NCI-H526 (cell line): ENCODE measurements at regions not wholly inside any gene's neighbourhood (a gene's known extent, or its start where the extent isn't known, plus 50 kb on each side); places are given as distances from the start of the nearest gene placed in this dataset.
A peak's percentile ranks its signal among the peaks of the same experiment; 100 is the strongest.

Source experiments
- DNase-seq, 2 experiments: peaks; one replicate each; lab custom pipeline; 2025; lab: John Stamatoyannopoulos, UW

GRCh38 chr12:75900781-75901254, 130.8 kb downstream of the PHLDA1 start:
- no peak for DNase-seq

GRCh38 chr12:75900226-75900625, 131.3 kb downstream of the PHLDA1 start:
- DNase-seq: no peak

GRCh38 chr12:75894965-75895754, 136.4 kb downstream of the PHLDA1 start:
- no peak for DNase-seq

- no peak for DNase-seq
These were observed 137.8 kb downstream of the PHLDA1 start for GRCh38 chr12:75893765-75894164.

- DNase-seq: no peak
These were observed 138.7 kb downstream of the PHLDA1 start for GRCh38 chr12:75892731-75893408.

GRCh38 chr12:75891072-75891471, 140.5 kb downstream of the PHLDA1 start:
- no peak for DNase-seq

GRCh38 chr12:75890660-75891059, 140.9 kb downstream of the PHLDA1 start:
- no peak for DNase-seq

GRCh38 chr12:75890141-75890540, 141.4 kb downstream of the PHLDA1 start:
- DNase-seq: no peak

- DNase-seq: peak in 1 of 2 experiments; percentile 47
These were observed 142.5 kb downstream of the PHLDA1 start for GRCh38 chr12:75888874-75889613.

GRCh38 chr12:75888399-75888798, 143.2 kb downstream of the PHLDA1 start:
- DNase-seq: no peak

- no peak for DNase-seq
These were observed 143.6 kb downstream of the PHLDA1 start for GRCh38 chr12:75887979-75888378.

GRCh38 chr12:75884465-75884985, 147.1 kb downstream of the PHLDA1 start:
- DNase-seq: no peak

- no peak for DNase-seq
These were observed 148.3 kb downstream of the PHLDA1 start for GRCh38 chr12:75883241-75883640.

GRCh38 chr12:75882421-75882820, 149.2 kb downstream of the PHLDA1 start:
- no peak for DNase-seq

- no peak for DNase-seq
These were observed 149.7 kb downstream of the PHLDA1 start for GRCh38 chr12:75881920-75882319.

- DNase-seq: no peak
These were observed 153.6 kb downstream of the PHLDA1 start for GRCh38 chr12:75877763-75878621.

GRCh38 chr12:75876832-75877762, 154.5 kb downstream of the PHLDA1 start:
- no peak for DNase-seq

GRCh38 chr12:75874441-75874840, 157.1 kb downstream of the PHLDA1 start:
- DNase-seq: no peak

GRCh38 chr12:75872762-75873161, 158.8 kb downstream of the PHLDA1 start:
- DNase-seq: no peak

- DNase-seq: no peak
These were observed 160.7 kb downstream of the PHLDA1 start for GRCh38 chr12:75870878-75871277.
